Globus pallidus (tissue), 1 donor: ENCODE measurements at regions not wholly inside any gene's neighbourhood (a gene's known extent, or its start where the extent isn't known, plus 50 kb on each side); places are given as distances from the start of the nearest gene placed in this dataset.
"Not testable (repeated sequence)": the region's sequence is repeated elsewhere in the genome, so short reads cannot be mapped to it uniquely, and the experiment has no call there.

Source experiments
- DNase-seq: peaks from one replicate; pipeline ENCODE4 v3.0.0-alpha.2; 2015; ENCODE audit warnings: low spot score

DNA sequence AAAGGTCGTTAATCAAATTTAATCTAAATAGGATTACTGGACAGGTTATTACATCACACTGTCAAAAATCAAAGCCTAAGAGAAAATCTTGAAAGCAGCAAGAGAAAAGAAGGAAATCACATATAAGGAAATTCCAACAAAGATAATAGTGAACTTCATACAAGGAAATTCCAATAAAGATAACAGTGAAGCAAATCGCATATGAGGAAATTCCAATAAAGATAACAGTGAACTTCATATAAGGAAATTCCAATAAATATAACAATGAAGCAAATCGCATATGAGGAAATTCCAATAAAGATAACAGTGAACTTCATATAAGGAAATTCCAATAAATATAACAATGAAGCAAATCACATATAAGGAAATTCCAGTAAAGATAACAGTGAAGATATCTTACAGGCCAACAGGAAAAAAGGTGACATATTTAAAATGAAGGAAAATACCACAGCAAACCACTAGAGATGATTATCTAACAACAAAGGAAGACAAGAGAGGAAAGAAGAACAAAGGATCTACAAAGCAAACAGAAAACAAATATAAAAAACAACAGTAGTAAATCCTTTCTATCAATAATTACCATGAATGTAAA is 787.7 kb downstream of the CCDC85A start:
- DNase-seq = no peak

DNA sequence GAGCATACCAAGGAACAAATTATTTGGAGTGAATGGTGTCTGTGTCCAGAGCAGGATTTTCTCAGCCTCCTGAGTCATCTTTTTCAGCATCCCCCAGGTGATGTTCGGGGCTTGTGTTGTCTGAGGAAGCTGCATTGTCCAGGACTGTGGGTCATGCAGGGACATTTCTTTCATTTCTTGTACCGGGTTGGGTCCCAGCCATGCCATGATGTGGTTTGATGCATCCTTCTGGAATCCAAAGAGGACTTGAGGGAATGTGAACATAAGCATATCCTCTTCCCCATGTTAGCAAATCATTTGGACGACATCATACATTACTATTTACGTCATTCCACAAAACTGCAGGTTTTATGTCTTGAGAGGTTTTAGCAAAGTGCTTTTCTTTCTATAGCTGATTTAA is 797.8 kb downstream of the CCDC85A start:
- DNase-seq = no peak

DNA sequence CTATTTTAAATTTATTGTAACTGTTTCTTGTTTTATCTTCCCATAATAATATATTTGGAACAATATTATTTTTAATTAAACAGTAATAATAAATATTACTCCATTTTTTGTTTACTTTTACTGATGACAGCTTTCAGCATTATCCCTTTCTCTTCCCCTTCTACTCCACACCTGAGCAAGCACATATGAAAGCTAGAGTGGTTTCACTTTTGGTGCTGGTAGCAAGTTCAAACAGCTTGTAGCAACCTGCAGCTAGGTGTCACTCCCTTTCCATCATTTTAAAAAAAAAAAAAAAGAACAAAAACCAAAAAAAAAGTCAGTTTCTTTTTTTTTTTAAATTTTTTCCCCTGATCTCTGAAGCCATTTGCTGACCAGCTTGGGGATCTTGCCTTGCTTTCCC is 801.8 kb downstream of the CCDC85A start:
- no peak for DNase-seq

DNA sequence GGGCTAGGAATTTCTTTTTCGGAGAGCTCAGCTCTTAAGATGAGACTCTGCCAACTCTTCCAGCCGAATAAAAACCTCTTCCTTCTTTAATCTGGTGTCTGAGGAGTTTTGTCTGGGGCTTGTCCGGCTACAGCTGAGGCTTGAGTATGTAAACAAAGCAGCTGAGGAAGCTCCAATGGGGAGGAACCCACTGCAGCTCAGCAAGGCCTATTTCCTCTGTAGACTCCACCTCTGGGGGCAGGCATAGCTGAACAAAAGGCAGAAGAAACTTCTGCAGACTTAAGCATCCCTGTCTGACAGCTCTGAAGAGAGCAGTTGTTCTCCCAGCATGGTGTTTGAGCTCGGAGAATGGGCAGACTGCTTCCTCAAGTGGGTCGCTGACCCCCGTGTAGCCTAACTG is 838.7 kb downstream of the CCDC85A start:
- DNase-seq = no peak

DNA sequence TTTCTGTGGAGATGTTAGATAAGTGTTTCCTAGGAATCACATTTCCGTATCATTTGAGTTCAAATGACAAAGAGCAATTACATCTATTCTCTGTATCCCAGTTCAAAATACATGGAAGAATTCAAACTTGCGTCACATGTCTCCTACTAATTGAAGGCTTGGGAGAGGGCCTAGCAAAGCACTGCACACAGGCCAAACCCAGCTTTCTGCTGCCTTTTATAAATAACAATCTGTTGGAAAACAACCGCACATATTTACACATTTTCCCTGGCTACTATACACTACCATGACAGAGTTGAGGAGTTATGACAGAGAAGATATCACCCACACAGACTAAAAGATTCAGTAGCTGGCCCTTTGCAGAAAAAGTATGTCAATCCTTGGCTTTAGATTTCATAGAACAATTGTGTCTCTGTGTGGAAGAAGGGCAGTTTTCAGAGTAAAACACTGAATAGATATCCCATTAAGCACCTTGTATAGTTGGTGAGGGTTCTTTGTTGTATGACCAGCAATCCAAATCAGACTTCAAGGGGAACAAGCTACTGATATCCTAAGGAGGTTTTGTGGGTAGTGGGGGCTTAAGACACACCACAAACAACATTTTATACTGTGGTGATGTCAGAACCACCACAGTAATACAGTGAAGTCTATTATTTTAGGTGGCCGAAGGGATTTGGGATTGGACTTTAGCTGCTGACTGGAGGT is 861.3 kb downstream of the CCDC85A start:
- no peak for DNase-seq

DNA sequence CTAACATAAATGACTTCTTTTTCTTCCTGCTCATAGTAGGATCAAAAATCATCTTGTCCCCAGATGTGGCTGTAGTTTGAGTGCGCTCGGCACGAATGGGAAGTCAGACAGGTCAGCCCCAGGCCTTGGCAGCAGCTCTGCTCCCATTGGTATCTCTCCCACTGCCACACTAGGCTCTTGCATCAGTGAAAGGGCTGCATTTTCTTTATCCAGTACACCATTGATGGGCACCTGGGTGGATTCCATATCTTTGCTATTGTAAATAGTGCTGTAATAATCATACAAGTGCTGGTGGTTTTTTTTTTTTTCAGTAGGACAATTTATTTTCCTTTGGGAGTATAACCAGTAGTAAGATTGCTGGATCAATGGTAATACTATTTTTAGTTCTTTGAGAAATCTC is 865.5 kb downstream of the CCDC85A start:
- no peak for DNase-seq

DNA sequence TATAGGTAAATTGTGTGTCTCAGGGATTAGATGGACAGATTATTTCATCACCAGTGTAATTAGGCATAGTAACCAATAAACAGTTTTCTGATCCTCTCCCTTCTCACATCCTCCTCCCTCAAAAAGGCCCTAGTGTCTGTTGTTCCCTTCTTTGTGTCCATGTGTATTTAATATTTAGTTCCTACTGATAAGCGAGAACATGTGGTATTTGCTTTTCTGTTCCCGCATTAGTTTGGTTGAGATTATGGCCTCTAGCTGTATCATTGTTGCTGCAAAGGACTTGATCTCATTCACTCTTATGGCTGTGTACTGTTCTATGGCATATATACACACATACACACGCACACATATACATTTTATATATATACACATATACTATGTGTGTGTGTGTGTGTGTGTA is 866.2 kb downstream of the CCDC85A start:
- DNase-seq = no peak

DNA sequence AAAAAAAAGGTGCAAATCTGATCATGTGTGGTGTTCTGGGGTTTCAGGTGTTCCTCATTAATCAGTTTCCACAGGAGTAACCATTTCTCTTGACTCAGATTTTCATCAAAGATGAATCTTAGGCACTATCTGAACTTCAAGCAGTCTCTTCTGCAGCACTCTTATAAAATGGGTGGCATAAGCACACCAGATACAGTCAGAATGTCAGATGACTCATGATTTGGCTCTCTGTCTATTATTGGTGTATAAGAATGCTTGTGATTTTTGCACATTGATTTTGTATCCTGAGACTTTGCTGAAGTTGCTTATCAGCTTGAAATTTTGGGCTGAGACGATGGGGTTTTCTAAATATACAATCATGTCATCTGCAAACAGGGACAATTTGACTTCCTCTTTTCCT is 882.5 kb downstream of the CCDC85A start:
- not testable (repeated sequence) for DNase-seq

DNA sequence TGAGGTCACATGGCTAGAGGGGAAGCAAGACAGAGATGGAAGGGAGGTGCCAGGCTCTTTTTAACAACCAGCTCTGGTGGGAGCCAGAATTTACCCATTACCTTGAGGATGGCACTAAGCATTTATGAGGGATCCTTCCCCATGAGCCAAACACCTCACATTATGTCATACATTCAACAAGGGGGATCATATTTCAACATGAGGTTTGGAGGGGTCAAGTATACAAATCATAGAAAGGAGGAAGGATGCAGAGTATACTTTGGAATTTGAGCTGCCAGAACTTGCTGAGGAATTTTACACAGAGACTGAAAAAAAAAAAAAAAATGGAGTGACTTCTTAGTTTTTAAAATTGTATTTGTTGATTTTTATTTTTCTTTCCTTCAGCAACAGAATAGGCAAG is 891.4 kb downstream of the CCDC85A start:
- no peak for DNase-seq

DNA sequence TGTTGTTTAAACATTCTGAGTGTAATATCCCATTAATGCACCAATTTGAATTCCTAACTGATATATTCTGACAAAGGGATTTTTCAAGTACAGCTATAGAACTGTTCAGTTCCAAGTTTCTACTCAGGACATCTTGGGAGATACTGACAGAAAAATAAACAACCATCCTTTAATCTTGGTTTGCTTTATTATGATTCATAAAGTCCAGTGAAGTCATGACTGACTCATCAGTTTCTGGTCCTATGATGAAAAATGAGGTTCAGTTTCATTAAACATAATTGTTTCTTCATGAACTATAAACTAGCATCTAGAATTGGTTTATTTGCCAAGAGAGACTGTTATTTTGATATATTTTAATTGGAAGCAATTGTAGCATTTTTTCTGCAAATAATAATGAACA is 896.2 kb downstream of the CCDC85A start:
- DNase-seq = no peak

DNA sequence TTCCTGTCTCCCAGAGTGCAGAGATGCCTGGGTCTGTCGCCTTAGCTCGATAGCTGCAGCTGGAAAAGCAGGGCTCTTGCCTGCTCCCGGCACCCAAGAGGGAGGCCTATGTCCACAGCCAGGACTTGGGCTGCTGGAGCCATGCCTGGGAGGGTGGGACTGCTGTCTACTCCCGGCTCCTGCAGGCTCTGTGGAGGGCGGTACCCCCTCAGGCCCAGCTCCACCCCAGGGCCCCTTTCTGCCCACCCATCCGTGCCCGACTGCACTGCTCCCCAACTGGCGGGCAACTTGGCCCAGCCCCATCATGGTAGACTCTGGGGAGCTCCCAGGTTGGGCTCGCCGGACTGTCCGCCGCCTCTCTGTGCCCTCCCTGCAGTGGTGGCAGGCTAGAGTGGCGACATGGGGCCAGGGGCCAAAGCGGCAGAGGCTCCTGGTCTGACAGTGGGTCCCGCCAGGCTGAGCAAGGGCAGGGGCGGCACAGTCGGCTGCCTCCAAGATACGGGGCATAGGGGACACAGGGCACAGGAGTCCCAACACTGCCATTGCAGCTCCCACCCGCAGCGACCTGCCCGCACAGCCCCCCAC is 901.0 kb downstream of the CCDC85A start:
- DNase-seq = no peak

DNA sequence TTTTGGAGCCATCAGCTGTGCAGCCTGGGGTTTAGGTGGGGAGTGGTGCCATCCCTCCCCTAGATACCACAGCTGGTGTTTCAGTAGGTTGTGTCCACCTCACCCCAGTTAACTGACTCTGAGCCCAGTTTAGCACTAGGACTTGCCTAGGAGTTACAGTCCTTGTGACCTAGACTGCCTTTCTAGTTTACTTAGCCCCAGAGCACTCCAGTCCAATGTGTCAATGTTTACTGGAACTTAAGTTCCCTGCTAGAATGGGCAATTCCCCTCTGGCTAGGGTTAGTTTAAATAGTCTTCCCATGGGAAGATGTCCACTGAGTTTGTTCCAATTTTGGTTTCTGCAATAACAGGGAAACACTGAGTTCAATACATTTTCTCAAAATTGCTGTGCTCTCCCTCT is 909.2 kb downstream of the CCDC85A start:
- no peak for DNase-seq

DNA sequence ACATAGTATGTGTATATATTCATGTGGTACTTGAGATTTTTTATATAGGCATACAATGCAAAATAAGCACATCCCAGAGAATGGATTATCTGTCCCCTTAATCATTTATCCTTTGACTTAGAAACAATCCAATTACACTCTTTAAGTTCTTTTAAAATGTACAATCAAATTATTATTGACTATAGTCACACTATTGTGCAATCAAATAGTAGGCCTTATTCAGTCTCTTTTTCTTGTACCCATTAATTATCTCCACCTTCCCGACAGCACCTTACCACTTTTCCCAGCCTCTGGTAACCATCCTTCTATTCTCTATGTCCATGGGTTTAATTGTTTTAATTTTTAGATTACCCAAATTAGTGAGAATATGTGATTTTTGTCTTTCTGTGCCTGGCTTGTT is 914.1 kb downstream of the CCDC85A start:
- DNase-seq = no peak

DNA sequence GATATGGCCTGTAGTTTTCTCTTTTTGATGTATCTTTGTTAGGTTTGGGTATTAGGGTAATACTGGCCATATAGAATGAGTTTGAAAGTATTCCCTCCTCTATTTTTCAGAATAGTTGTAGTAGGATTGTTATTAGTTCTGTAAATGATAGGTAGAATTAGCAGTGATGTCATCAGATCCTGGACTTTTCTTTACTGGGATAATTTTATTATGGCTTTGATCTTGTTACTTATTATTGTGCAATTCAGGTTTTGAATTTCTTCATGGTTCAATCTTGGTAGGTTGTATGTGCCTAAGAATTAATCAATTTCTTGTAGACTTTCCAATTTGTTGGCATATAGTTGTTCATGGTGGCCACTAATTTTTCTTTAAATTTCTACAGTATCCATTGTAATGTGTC is 916.6 kb downstream of the CCDC85A start:
- DNase-seq = no peak

DNA sequence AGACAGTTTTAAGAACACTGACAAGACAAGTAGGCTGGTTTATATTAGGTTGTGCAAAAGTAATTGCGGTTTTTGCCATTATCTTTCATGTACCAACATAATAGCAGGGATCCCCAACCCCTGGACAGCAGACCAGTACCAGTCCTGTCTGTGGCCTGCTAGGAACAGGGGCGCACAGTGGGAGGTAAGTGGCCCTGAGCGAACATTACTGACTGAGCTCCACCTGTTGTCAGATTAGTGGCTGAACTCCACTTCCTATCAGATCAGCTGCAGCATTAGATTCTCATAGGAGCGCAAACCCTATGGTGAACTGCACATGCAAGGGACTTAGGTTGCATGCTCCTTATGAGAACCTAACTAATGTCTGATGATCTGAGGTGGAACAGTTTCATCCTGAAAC is 921.9 kb downstream of the CCDC85A start:
- no peak for DNase-seq

DNA sequence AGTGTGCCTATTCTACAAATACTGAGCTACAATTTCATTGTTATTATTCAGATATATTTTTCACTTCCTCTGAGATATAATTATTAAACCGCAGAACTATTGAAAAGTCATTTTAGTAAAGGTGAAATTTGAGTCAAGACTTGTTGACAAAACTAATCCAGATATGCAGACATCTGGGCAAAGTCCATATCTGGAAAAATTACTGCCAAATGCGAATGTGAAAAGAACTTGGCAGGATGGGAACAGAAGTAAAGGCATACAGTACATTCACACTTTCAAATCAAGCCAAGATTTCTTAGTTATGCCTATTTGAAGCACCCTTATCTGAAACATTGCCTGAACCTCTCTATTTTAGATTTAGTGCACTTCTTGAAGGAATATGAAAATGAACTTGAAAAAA is 923.6 kb downstream of the CCDC85A start:
- DNase-seq = no peak

DNA sequence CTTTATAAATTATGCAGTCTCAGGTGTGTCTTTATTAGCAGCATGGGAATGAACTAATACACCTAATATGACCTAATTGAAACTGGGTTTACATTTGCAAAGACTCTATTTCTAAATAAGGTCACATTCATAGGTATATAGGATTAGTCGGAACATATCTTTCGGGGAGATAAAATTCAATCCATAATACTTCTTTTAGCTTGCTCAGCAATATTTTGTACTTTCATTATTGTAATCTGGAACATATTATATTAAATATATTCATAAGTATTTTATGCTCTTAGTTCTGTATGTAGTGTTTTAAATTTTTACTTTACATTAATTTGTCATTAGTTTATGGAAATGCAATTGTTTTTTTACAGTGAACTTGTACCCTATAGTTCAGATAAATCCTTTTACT is 927.7 kb downstream of the CCDC85A start:
- DNase-seq = no peak

DNA sequence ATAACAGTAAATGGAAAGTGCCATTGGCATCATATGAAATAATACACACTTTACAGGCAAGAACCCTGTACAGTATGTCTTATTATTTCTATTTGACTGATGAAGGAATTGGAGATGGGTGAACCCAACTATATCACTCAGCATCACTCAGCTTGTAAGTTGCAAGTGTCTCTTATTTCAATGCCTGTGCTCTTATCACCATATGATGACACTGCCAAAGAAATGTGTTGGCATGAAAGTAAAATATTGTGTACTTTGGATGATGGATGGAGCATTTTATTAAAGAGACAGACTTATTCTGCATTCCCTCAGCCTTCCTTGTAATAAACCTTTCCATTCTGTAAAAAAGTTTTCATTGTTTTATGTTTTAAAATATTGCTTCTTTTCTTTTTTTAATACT is 927.5 kb upstream of the VRK2 start:
- DNase-seq = no peak

DNA sequence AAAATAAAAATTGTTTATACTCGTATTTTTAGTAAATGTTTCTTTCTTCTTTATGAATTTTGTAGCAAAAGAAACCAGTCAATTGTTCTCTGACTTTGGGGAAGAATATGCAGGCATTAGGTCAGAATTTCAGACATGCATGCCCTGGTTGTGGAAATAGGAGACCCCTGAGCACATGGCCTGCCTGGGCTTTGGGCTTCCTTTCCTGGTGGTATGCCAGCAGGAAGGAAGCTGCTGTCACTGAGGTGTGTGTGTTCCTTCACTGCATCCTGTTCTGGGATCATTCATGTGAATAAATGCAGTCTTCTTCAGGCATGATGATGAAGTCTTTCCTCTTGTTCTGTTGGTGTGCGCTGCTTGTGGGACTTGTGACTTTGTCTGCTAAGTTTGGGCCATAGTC is 920.2 kb upstream of the VRK2 start:
- no peak for DNase-seq

DNA sequence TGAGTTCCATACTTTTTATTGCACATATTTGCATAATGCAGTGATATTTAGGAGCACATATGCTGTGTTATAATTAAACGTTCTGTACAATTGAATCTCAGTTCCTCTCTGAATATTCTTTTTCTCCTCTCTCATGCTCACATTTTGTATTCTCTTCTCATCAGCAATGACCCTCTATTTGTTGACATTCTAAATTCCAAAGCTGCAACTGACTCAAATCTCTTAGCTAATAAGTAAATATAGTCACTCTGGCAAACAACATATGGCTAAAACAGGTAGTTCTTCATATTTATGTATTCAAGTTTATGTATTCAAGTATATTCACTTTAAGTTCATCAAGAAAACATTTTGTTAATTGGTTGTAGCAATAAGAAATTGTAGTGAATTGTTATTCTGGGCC is 907.4 kb upstream of the VRK2 start:
- DNase-seq = no peak

DNA sequence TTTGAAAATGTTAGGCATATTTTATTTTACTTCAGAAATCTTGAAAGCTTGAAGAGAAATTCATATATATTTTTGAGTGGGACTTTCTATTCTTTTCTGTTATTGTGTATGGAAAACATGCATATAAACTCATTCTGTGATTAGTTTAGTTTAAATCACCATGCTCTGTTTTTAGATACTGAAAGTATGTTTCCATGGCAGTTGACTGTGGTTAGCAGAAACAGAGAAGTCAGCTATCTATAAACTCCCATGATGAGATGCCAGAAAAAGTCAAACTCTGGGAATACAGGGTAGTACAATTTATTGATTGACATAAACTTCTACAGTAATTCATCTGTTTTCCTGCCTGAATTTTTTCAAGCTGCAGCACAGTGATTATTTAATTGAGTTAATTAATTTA is 905.3 kb upstream of the VRK2 start:
- DNase-seq = no peak

DNA sequence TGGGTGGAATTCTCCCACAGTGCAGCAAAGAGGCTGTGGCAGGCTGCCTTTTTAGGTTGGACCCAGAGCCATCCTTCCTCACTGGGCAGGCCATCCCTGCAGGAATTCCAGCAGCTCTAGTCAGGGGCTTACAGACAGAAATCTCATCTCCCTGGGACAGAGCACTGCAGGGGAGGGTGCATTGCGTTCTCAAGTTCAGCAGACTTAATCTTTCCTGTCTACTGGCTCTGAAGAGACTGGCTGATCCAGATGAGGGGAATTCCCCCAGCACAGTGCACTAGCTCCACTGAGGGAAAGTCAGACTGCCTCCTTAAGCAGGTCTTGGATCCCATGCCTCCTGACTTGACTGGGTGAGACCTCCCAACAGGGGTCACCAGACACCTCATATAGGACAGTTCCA is 899.7 kb upstream of the VRK2 start:
- DNase-seq = no peak

DNA sequence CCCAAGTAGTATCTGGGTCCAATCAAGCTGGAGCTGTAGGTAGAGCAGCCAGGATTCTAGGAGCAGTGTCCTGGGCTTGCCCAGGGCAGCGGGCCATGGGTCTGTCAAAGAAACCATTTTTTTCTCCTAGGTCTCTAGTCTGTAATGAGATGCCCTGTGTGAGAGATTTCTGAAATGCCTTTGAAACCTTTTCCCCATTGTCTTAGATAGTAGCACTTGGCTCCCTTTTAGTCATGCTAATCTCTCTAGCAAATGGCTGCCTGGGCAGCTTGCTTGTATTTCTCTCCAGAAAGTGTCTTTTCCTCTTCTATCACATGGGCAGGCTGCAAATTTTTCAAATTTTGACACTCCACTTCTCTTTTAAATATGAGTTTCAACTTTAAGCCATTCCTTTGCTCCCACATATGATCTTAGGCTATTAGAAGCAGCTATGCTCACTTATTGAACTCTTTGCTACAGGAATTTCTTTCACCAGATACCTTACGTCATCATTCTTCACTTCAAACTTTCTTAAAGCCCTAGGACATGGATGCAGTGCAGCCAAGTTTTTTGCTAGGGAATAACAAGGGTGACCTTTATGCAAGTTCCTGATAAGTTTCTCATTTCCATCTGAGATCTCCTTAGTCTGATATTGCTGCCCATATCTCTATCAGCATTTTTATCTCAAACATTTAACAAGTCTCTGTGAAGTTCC is 890.2 kb upstream of the VRK2 start:
- no peak for DNase-seq
